GM21367 (cell line): ENCODE measurements at regions not wholly inside any gene's neighbourhood (a gene's known extent, or its start where the extent isn't known, plus 50 kb on each side); places are given as distances from the start of the nearest gene placed in this dataset.

Experiments
- ATAC-seq: cut with Tn5 transposase; IDR thresholded peaks from one replicate; pipeline ENCODE4 v1.9.1; 2021; ENCODE audit not compliant: unreplicated experiment

DNA sequence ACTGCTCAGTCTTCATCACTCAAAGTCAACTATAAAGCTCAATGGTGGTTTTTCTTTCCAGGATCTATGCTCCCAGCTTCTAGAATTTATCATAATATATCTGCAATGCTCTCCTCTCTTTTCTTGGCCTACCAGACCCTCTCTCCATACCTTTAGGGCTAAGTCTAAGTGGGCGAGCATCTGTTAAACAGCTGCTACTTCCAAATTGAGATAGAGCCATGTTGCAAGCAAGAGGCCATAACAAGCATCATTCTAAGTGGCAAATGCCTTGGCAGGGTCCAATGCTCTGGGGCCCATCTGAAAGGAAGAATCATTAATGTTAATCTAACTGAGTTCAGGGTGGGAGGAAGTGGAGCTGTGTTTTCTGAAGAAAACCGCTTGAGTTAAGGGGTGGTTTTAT, 324.0 kb downstream of the TLR4 start:
- no peak for ATAC-seq

GRCh38 chr9:118029425-118029824, 325.2 kb downstream of the TLR4 start:
- no peak for ATAC-seq

- no peak for ATAC-seq
Observed at GRCh38 chr9:118034701-118035100, 330.5 kb downstream of the TLR4 start.

GRCh38 chr9:118038713-118039112, 334.5 kb downstream of the TLR4 start:
- no peak for ATAC-seq

GRCh38 chr9:118058227-118058626, 354.0 kb downstream of the TLR4 start:
- ATAC-seq, result no peak

- ATAC-seq, result no peak
Observed at GRCh38 chr9:118059484-118060278, 355.5 kb downstream of the TLR4 start.

DNA sequence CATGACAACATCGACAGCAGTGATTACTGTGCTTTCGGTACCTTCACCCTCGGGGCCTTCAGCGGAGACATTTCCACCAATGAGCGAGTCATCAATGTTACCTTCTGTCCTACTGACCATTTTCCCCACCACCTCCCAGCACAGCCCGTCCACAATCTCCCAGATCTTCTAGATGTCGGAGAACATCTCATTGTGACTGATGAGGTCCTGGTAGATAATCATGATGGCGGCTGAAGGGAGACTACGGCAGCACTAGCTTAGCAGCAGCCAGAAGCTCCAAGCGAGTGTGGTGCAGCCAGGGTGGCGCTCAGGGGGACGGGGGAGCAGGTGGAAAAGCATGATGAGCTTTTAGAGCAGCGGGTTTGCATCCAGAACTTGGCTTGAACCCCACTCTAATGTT, 379.0 kb downstream of the TLR4 start:
- no peak for ATAC-seq

GRCh38 chr9:118088090-118088489, 383.9 kb downstream of the TLR4 start:
- no peak for ATAC-seq

- no peak for ATAC-seq
Observed at GRCh38 chr9:118091226-118091625, 387.0 kb downstream of the TLR4 start.

GRCh38 chr9:118091711-118092500, 387.7 kb downstream of the TLR4 start:
- ATAC-seq, result no peak

- ATAC-seq, result no peak
Observed at GRCh38 chr9:118094387-118094786, 390.2 kb downstream of the TLR4 start.

DNA sequence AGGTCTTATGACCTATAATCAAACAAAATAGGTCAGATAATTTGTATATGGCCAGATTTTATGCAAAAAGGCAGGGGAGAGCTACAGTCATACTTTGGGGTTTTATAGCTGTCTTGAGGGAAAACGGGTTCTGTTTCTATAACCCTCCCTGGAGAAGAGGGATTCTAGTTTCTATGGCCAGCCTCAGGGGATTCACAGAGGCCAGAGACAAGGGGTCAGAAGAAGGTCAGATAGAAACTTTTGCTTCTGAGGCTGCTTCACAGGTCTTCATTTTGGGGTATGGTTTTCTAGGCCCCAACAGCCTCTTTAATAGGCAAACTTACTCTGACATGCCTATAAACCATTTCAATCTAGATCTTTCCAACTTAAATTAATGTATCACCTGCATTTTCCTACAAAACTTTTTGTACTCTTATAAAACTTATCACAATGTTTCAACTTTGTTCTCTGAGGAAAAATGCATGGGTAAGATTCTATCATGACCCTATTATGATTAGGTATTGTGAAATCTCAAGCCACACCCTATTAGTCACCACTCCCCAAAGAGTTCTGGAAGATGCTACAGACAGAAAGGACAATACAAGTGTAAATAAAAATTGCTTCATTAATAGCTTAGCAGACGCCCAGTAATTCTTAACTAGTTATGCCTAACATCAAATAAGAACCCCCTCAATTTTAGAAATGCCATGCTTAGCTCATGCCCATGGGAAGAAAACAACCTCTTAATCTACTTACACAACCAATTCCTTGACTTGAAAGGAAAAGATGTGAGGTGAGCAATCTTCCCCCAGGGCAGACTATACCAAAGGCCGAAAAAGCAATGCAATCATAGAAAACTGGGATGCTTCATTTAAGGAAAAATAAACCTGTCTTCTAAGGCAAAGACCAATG, 396.6 kb downstream of the TLR4 start:
- no peak for ATAC-seq

- ATAC-seq, result no peak
Observed at GRCh38 chr9:118104363-118104762, 400.2 kb downstream of the TLR4 start.

DNA sequence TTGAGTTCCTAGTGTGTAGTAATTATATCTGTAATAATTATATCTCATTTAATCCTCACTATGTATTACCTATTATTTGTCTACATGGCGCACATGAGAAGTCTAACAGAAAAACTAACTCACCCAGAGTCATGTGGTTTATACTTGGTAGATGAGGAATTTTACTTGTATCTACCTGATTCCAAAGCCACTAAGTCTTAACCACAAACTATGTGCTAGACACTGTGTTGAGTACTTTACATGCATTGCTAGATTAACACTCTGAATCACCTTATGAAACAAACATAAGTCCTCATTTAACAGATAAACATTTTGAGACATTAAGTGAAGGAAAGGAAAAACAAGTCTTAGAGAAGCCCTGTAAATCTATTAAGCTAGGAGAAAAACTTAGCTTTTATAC, 404.8 kb downstream of the TLR4 start:
- no peak for ATAC-seq

DNA sequence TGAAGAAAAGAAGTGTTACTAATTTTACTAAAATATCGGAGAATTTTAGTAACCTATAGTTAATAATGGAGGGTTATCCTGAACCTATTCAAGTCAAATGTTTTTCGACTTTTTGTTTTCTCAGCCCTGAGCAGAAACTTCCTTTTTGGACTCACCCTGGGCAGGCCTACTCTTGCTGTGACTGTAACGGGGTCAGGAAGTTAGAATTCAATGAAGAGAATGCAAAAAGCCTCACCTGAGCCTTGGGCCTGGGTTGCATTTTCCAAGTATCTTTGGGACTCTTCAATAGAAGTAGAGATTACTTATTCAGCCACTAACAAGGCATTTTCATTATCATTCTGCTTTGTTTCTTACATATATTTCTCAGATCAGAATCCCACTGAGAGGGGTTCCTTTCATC, 405.3 kb downstream of the TLR4 start:
- no peak for ATAC-seq

- no peak for ATAC-seq
Observed at GRCh38 chr9:118121361-118121760, 417.2 kb downstream of the TLR4 start.

DNA sequence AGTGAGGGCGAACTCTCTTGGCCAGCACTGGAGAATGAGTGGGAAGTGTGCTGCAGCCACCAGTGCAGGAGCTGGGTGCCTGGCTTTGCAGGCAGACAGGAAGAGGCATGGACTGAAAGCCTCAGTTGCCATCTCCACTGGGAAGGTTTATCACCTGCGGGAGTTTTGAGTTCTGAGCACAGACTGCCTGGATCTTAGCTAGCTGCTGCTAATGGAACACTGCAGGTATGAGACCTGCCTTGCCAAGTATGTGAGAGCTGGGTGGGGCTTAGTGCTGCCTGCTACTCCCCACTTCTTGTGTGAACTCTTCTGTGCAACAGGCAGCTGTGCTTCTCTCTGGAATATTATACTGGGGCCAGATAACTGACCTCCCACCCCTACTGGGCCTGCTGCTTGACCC, 424.1 kb downstream of the TLR4 start:
- no peak for ATAC-seq

DNA sequence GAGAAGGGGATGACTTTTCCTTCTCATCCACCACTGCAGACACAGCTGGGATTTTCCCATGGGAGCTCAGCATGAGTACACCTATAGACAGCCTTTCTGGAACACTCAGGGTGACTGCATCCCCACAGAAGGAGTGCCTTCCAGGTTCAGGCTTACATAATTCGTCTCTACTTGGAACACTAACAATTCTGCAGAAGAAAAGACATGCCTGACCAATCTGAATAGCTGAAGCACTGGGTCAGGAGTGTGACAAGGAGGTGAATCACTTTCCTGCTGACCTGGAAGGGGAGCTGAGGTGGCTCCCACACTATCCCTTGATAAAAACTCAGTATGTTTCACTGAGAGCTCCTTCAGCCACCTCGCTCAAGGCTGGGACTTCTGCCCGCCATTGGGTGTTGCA, 425.3 kb downstream of the TLR4 start:
- ATAC-seq, result no peak

GRCh38 chr9:118148990-118149389, 444.8 kb downstream of the TLR4 start:
- ATAC-seq, result no peak

GRCh38 chr9:118156846-118157245, 452.6 kb downstream of the TLR4 start:
- no peak for ATAC-seq

DNA sequence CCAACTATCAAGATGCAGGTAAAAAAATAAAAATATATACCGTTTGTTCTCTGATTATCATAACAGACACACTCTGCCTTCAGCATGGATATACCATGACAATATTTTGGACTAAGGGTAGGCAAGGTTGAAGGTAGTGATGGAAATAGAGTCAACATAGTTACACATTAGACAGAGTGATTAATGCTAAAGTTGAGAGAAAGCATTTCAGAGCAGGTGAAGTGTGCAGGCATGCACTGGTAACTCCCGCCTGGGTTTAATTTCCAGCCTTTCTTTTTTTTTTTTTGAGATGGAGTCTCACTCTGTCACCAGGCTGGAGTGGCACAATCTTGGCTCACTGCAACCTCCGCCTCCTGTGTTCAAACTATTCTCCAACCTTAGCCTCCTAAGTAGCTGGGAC, 458.5 kb downstream of the TLR4 start:
- ATAC-seq, result no peak
